ENCODE measurements at regions not wholly inside any gene's neighbourhood (a gene's known extent, or its start where the extent isn't known, plus 50 kb on each side); places are given as distances from the start of the nearest gene placed in this dataset.

DNA sequence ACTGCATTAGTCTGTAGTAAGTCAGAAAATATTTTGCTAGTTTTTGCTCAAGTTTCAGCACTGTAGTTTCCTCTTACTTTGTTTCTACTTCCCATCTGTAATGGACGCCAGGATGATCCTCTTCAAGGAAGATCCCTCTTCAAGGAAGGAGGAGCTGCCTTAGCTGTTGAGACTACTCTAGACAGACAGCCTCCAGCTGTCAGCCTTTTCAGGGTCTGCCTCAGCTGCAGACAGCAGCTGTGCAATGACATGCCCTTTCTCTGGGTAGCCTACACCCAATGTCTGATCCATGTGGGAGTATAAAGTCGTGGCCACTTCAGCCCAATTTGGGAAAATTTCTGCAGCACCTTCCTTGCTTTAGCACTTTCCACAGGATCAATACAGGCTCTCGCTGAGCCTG is 281.0 kb upstream of the MAOA start:
- H3K36me3 ChIP-seq (ENCODE audit: insufficient read depth) = no peaks in the 10 kb centered on the region
- H3K4me3 ChIP-seq = no peak overlapping the region
- H3K9me2 ChIP-seq (ENCODE audit: insufficient read depth) = no peaks in the 10 kb centered on the region
- no peaks in the 10 kb centered on the region for H3K79me2 ChIP-seq (replicated peaks; ENCODE audit: insufficient read depth)
- no peaks in the 10 kb centered on the region for H3K4me1 Mint-ChIP-seq
- TF ChIP-seq NANOG (IDR thresholded peaks at IDR 0.05; ENCODE audit: borderline replicate concordance) (no peak), ZNF331 (CRISPR knock-in tag; IDR thresholded peaks at IDR 0.05; ENCODE audit: low read depth) (no peak), EZH2 (IDR thresholded peaks at IDR 0.05; ENCODE audit: low read depth, unreplicated experiment) (no peak)
- TF ChIP-seq, protein P1, sequence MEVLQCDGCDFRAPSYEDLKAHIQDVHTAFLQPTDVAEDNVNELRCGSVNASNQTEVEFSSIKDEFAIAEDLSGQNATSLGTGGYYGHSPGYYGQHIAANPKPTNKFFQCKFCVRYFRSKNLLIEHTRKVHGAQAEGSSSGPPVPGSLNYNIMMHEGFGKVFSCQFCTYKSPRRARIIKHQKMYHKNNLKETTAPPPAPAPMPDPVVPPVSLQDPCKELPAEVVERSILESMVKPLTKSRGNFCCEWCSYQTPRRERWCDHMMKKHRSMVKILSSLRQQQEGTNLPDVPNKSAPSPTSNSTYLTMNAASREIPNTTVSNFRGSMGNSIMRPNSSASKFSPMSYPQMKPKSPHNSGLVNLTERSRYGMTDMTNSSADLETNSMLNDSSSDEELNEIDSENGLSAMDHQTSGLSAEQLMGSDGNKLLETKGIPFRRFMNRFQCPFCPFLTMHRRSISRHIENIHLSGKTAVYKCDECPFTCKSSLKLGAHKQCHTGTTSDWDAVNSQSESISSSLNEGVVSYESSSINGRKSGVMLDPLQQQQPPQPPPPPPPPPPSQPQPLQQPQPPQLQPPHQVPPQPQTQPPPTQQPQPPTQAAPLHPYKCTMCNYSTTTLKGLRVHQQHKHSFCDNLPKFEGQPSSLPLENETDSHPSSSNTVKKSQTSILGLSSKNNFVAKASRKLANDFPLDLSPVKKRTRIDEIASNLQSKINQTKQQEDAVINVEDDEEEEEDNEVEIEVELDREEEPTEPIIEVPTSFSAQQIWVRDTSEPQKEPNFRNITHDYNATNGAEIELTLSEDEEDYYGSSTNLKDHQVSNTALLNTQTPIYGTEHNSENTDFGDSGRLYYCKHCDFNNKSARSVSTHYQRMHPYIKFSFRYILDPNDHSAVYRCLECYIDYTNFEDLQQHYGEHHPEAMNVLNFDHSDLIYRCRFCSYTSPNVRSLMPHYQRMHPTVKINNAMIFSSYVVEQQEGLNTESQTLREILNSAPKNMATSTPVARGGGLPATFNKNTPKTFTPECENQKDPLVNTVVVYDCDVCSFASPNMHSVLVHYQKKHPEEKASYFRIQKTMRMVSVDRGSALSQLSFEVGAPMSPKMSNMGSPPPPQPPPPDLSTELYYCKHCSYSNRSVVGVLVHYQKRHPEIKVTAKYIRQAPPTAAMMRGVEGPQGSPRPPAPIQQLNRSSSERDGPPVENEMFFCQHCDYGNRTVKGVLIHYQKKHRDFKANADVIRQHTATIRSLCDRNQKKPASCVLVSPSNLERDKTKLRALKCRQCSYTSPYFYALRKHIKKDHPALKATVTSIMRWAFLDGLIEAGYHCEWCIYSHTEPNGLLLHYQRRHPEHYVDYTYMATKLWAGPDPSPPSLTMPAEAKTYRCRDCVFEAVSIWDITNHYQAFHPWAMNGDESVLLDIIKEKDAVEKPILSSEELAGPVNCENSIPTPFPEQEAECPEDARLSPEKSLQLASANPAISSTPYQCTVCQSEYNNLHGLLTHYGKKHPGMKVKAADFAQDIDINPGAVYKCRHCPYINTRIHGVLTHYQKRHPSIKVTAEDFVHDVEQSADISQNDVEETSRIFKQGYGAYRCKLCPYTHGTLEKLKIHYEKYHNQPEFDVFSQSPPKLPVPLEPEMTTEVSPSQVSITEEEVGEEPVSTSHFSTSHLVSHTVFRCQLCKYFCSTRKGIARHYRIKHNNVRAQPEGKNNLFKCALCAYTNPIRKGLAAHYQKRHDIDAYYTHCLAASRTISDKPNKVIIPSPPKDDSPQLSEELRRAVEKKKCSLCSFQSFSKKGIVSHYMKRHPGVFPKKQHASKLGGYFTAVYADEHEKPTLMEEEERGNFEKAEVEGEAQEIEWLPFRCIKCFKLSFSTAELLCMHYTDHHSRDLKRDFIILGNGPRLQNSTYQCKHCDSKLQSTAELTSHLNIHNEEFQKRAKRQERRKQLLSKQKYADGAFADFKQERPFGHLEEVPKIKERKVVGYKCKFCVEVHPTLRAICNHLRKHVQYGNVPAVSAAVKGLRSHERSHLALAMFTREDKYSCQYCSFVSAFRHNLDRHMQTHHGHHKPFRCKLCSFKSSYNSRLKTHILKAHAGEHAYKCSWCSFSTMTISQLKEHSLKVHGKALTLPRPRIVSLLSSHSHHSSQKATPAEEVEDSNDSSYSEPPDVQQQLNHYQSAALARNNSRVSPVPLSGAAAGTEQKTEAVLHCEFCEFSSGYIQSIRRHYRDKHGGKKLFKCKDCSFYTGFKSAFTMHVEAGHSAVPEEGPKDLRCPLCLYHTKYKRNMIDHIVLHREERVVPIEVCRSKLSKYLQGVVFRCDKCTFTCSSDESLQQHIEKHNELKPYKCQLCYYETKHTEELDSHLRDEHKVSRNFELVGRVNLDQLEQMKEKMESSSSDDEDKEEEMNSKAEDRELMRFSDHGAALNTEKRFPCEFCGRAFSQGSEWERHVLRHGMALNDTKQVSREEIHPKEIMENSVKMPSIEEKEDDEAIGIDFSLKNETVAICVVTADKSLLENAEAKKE (CRISPR knock-in tag; IDR thresholded peaks at IDR 0.05) = no peak
- H3K27me3 Mint-ChIP-seq (ENCODE audit: insufficient read depth, low read depth, poor library complexity) = no peaks in the 10 kb centered on the region
- peaks cover 6% of the 10 kb centered on the region; the same call in 2 of the 3 replicates for H3K36me3 Mint-ChIP-seq (ENCODE audit: low read depth)
- H3K27me3 ChIP-seq (ENCODE audit: insufficient read depth) = no peaks in the 10 kb centered on the region
- H3K4me1 ChIP-seq (ENCODE audit: insufficient read depth) = no peaks in the 10 kb centered on the region
- no peak for ATAC-seq
- no peak overlapping the region for H3K27ac Mint-ChIP-seq
- peaks cover 6% of the 10 kb centered on the region for H3K9me3 Mint-ChIP-seq
- H3K4me3 Mint-ChIP-seq = no peak overlapping the region
- no peaks in the 10 kb centered on the region for H4K20me1 ChIP-seq (replicated peaks; ENCODE audit: insufficient read depth)
- DNase-seq (ENCODE audit: low spot score) = no peak
- H3F3A ChIP-seq (replicated peaks; ENCODE audit: low read depth) = no peaks in the 10 kb centered on the region
- no peak overlapping the region for H2AFZ ChIP-seq
- H3K27ac ChIP-seq (ENCODE audit: low read depth) = no peak overlapping the region
- no peak overlapping the region for H3K4me2 ChIP-seq

DNA sequence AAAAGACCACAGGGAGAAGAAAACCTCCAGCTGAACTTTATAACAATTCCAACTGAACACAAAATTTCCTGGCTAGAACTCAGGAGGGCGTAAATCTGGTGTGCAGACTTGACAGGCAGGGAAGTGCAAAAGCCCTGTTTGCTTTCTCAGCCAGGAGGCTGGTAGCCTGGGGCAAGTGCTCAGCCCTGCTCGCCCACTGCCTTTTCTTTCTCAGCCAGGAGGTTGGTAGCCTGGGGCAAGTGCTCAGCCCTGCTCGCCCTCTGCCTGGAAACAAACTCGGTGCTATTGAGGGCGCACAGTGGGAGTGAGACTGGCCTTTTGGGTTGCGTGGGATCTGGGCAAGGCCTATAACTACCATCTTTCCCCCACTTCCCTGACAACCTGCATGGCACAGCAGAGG is 275.4 kb upstream of the MAOA start:
- Mint-ChIP-seq H3K36me3 (ENCODE audit: low read depth) (peaks cover 10% of the 10 kb centered on the region; the same call in 2 of the 3 replicates), H3K4me3 (no peak overlapping the region), H3K27ac (no peak overlapping the region), H3K9me3 (peaks cover 17% of the 10 kb centered on the region), H3K27me3 (ENCODE audit: insufficient read depth, low read depth, poor library complexity) (no peaks in the 10 kb centered on the region), H3K4me1 (no peaks in the 10 kb centered on the region)
- Histone ChIP-seq H4K20me1 (replicated peaks; ENCODE audit: insufficient read depth) (no peaks in the 10 kb centered on the region), H3K4me3 (no peak overlapping the region), H3K9me2 (ENCODE audit: insufficient read depth) (no peaks in the 10 kb centered on the region), H2AFZ (no peak overlapping the region), H3K27ac (ENCODE audit: low read depth) (no peak overlapping the region), H3K36me3 (ENCODE audit: insufficient read depth) (no peaks in the 10 kb centered on the region), H3K27me3 (ENCODE audit: insufficient read depth) (no peaks in the 10 kb centered on the region), H3K4me1 (ENCODE audit: insufficient read depth) (no peaks in the 10 kb centered on the region), H3K79me2 (replicated peaks; ENCODE audit: insufficient read depth) (no peaks in the 10 kb centered on the region), H3K4me2 (no peak overlapping the region), H3F3A (replicated peaks; ENCODE audit: low read depth) (no peaks in the 10 kb centered on the region)
- DNase-seq (ENCODE audit: low spot score) = no peak
- no peak for TF ChIP-seq STAT1 (IDR thresholded peaks at IDR 0.05; ENCODE audit: unreplicated experiment)
- no peak for ATAC-seq

All from GM23338 (cell line).